HG03135 (cell line): ENCODE measurements at regions not wholly inside any gene's neighbourhood (a gene's known extent, or its start where the extent isn't known, plus 50 kb on each side); places are given as distances from the start of the nearest gene placed in this dataset.
"Not testable (repeated sequence)": the region's sequence is repeated elsewhere in the genome, so short reads cannot be mapped to it uniquely, and the experiment has no call there.

Experiments
- ATAC-seq: cut with Tn5 transposase; IDR thresholded peaks from one replicate; pipeline ENCODE4 v1.9.1; 2021; ENCODE audit warnings: mild to moderate bottlenecking, moderate library complexity; ENCODE audit not compliant: unreplicated experiment

DNA sequence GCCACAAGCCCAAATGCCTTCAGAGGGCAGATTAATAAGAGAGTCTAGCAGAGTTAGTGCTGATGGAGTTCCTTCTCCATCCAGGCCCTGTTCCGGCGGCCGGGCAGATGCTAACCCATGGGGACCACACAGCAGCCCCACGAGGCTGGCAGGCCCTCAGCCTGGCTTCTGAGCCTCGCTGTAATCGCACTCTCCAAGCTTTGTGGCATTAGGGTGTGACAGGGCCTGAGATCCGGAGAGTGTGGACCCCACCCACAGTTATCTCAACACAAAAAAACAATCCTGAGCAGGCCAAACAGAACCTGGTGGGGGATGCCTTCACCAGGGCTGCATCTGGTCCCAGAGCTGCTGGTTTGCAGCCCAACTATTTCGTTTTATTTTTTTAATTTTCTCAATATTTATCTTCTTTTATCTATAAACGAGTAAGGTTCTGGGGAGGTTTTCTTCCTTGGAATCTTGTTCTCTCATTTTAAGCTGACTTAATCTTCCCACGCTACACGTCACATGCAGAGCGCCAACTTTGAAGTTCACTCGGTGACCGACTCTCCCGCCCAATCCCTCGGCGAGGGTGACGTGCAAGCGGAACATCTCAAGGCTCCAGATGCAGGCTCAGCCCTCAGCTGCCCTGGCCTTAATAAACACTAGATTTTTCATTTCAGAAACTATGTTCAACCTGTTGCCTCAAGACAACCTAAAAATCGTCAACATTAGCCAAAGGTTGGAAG lies 372.4 kb downstream of the BCL2L11 start:
- not testable (repeated sequence) for ATAC-seq

DNA sequence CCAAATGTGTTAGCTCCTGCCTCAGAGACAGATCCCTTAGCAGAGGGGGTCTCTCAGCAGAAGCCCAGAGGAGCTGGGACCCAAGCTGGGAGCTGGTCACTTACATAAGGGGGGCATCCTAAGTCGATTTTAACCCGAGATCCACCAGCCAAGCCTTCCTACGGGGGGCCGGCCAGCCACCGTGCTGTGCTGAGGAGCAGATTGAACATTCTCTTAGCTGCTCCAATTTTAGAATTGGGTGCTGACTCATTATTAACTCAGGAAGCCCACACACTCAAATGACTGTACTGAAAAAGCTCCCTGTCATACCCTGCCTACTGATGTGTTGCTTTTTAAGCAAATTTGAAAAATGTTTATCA lies 373.0 kb downstream of the BCL2L11 start:
- ATAC-seq, result peak; percentile 79

DNA sequence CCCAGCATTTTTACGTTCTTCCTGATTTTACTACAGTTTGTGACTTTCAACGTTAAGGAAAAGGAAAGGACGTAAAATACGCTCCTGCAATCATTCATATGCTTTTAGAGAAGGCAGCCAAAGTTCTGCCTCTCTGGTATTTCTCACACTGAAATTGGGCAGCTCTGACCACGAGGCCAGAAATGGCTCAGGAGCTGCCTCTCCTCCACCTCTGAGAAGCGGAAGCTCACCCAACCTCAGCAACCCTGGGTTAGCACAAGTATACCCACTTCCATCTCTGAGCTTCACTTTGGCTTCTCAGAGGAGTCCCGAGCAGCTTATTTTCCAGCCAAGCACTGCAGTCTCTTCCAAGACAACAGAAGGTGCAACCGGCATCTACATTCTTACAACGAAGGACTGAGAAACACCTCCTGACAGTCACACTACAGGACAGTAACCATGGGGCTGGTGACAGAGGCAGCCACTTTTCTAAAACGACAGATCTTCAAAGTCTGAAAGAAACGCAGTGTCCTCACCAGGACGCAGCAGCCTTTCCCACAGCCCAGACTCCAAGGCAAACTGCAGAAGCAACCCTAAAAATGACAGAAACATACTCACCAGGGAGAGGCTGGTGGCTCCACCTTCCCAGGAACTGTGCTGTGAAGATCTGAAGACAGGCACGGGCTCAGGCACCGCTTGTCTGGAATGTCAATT lies 373.7 kb downstream of the BCL2L11 start:
- ATAC-seq, result peak; percentile 44

DNA sequence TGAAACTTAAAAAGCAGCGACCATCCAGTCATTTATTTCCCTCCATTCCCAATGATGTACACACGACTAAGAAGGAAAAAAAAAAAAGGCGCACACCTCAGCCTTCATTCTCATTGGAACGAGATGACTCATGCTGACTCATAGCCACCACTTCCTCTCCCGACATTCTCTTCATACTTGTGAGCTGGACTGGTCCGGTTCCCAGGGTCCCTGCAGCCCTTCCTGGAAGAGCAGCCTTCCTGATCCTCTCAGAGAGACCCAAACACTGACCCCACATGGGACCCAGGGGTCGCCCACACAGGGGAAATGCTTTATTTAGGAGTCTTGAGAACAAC lies 374.2 kb downstream of the BCL2L11 start:
- ATAC-seq, result peak; percentile 45

DNA sequence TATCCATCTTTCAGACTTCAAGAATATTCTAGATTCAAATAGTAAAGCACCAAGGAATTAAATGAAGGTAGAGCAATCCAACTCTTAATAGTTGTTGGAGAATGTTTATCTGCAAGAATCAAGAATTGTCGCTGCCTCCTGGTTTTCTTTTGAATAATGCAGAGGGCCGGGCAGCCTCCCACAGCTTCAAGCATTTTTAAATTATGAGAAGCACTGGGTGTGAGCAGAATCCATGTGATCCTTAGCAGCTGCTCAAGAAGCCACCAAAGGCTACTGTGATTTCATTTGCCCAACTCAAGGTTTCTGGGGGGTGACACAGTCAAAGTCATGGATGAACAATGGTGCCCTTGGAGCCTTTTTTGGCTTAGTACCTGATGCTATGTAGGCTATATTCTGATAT lies 374.9 kb downstream of the BCL2L11 start:
- not testable (repeated sequence) for ATAC-seq

DNA sequence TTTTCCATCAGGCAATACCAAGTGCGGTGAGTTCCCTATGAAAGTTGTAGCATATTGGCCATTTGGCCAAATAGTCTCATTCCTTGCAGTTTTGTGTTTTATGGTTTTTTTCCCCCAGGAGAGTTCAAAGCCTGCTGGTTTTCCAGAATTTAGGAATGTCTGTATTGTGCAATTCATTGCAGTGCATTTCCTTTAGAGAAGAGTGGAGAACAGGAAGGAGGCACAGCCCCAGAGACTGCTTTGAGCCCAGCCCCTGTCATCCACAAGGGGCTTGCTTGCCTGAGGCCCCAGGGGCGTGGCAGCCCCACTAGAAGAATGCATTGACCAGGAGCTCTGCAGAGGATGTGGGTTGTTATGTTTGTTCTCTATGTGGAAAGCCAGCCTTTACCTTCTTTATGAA lies 375.5 kb downstream of the BCL2L11 start:
- ATAC-seq, result not testable (repeated sequence)

DNA sequence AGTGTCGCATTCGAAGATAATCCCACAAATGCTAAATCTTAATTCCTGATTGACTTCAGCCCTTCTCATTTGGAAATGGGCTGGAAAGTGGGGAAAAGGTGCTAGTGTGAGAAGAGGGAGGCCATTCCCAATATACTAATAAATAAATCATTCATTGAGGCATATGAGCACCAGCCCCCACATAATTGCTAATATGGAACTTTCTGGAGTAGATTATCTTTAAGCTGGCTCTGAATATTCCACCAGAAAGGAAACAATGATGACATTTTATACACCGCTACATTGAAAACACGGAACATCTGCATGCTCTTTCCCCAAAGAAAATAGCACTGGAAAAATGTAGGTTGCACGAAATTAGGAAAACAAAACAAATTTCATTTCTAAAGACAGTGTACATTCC lies 376.1 kb downstream of the BCL2L11 start:
- not testable (repeated sequence) for ATAC-seq

DNA sequence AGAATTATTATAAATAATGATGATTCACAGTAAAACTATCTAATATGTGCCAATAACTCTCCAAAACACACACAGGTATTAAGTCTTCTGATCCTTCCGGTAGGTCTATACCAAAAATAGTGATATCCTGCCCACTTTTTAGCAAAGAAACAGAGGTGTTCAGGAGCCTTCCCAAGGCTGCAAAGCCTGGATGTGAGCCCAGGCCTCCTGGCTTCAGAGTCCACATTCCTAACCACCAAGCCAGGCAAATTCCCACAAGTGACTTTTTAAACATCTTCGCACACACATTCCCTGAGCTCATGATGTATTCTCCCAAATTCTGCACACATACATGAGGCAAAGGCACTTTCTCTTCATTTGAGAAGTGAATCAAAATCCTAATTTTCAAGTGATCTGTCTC lies 376.6 kb downstream of the BCL2L11 start:
- not testable (repeated sequence) for ATAC-seq

GRCh38 chr2:111500536-111501062 lies 379.9 kb downstream of the BCL2L11 start:
- not testable (repeated sequence) for ATAC-seq

- not testable (repeated sequence) for ATAC-seq
Observed at GRCh38 chr2:111503844-111504570, 380.0 kb downstream of the ANAPC1 start.

DNA sequence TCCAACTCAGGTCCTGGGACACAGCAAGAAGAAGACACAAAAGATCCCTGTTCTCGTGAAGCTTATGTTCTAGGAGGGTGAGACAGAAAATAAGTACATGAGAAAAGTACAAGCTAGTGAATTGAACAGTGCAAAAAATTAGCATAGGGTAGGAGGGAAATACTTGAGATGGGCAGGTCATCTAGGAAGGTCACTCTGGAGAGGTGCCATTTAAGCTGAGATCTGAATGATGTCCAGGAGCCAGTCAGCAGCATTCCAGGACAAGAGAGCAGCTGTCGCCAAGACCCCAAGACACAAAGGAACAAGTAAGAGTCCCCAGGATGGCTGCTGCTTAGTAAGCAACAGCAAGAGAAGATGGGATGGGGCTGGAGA lies 379.4 kb downstream of the ANAPC1 start:
- not testable (repeated sequence) for ATAC-seq

DNA sequence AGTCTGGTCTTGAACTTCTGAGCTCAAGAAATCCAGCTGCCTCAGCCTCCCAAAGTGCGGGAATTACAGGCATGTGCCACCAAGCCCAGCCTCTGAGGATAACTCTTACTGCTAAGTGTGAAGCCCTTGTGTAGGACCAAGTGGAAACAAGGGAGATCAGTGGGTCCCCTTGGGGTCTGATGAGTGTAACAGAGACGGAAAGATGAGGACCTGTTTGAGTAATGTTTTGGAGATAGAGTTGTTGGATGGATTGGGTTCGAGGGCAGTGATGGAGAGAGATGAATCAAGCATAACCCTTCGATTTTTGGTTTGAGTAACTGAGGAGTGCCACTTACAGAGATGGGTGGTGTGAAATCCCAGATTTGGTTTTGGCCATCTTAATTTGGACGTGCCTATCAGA lies 378.7 kb downstream of the ANAPC1 start:
- ATAC-seq, result not testable (repeated sequence)

- peak; percentile 96 for ATAC-seq
Observed at GRCh38 chr2:111506936-111507335, 377.1 kb downstream of the ANAPC1 start.

DNA sequence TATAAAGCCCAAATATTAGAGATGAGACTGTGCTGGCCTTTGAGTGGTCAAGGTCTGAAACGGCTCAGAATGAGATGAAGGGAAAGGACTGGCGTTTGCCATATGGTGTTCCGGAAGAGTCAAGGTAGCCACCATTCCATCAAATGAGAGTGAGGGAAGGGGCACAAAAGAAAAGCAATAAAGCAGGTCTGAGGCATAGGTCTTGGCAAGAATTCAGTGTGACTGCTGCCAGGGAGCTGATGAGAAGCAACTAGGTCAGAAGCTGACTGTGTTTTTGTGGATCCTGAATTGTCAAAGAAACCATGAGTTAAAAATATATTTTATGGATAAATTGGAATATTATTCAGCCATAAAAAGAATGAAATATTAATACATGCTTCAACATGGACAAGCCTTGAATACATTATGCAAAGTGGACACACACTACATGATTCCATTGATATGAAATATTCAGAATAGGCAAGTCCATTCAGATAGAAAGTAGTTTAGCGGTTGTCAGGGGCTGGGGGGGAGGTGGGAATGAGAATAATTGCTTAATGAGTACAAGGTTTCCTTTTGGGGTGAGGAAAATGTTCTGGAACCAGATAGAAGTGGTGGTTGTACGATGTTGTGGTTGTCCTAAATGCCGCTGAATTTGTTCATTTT lies 374.6 kb downstream of the ANAPC1 start:
- ATAC-seq, result not testable (repeated sequence)

- not testable (repeated sequence) for ATAC-seq
Observed at GRCh38 chr2:111510384-111510783, 373.6 kb downstream of the ANAPC1 start.

- not testable (repeated sequence) for ATAC-seq
Observed at GRCh38 chr2:111511062-111511461, 372.9 kb downstream of the ANAPC1 start.

- not testable (repeated sequence) for ATAC-seq
Observed at GRCh38 chr2:111512378-111512777, 371.6 kb downstream of the ANAPC1 start.

- not testable (repeated sequence) for ATAC-seq
Observed at GRCh38 chr2:111514138-111514537, 369.9 kb downstream of the ANAPC1 start.

DNA sequence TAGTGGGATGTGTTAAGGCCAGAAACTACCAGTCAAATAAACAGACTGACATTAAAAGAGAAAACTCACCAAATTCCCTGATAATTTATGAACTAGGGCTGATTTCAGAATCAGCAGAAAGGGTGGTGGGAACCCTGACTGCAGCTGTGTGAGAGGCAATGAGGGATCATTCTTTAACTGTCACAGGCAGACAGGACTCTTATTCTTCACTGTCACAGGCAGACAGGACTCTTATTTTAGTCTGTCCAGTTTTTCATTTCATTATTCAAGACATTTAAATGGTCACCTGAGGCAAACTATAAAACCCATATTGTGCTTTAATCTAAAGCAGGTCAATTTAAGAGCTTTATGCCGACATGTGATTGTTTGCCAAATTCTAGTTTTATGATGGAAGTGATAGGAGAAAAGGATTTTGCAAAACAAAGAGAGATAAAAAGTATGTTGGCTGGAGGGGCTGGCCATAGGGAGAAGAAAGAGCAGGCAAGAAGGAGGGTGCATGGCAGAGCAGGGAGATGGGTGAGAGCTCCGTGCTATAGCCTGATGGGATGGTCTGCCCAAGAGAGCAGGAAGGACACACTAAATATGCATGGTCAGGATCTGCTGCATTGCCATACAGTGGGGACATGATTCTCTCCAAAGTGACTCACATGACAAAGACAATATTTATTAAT lies 366.8 kb downstream of the ANAPC1 start:
- not testable (repeated sequence) for ATAC-seq

GRCh38 chr2:111517721-111518053 lies 366.3 kb downstream of the ANAPC1 start:
- ATAC-seq, result not testable (repeated sequence)

DNA sequence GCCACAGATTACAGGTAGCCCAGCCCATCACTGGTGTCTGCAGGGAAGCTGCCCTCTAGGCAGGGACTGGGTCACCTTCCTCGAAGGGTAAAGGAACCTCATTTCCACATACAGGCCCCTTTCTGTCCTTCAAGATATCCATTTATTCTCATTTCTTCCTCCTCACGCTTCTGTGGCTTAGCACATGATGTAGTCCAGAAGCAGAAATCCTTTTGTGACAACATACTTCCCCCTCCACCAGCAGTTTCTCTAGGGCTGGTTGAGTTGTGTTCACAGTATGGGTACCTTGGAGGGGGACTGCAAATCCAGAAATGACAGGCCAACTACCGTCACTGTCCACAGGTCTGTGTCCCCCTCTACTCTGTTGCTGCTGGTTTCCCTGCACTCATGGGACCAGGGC lies 364.9 kb downstream of the ANAPC1 start:
- ATAC-seq, result no peak
